ENCODE measurements at regions not wholly inside any gene's neighbourhood (a gene's known extent, or its start where the extent isn't known, plus 50 kb on each side); places are given as distances from the start of the nearest gene placed in this dataset.

GRCh38 chr6:22642254-22642653 is 72.9 kb downstream of the HDGFL1 start:
- no peaks in the 10 kb centered on the region for H3K9me3 ChIP-seq (ENCODE audit: low read length)
- no peaks in the 10 kb centered on the region for H3K4me1 ChIP-seq (ENCODE audit: insufficient read depth, low read length, severe bottlenecking)
- H4K20me1 ChIP-seq (ENCODE audit: insufficient read depth, low read length), result no peaks in the 10 kb centered on the region
- H3K27me3 ChIP-seq (ENCODE audit: insufficient read depth, low read length), result no peaks in the 10 kb centered on the region; the same call in 1 of the 2 replicates
- TF ChIP-seq CTCF (IDR thresholded peaks at IDR 0.05; ENCODE audit: low read length), result no peak
- TF ChIP-seq EZH2 (IDR thresholded peaks at IDR 0.05; ENCODE audit: borderline replicate concordance, low read length), result no peak
- H3K4me2 ChIP-seq (ENCODE audit: low read length), result no peak overlapping the region
- H3F3A ChIP-seq (ENCODE audit: insufficient read depth, low read length), result no peaks in the 10 kb centered on the region
- H3K9me2 ChIP-seq (ENCODE audit: low read depth, low read length), result no peaks in the 10 kb centered on the region
- H3K9ac ChIP-seq (ENCODE audit: low read length), result no peak overlapping the region
- H2AFZ ChIP-seq (ENCODE audit: low read length), result no peak overlapping the region
- no peaks in the 10 kb centered on the region for H3K36me3 ChIP-seq (ENCODE audit: insufficient read depth, low read length)
- no peaks in the 10 kb centered on the region for H3K79me2 ChIP-seq (ENCODE audit: insufficient read depth, low read length)
- H3K4me3 ChIP-seq (ENCODE audit: low read depth, low read length, poor library complexity, severe bottlenecking), result no peak overlapping the region
- H3K27ac ChIP-seq (ENCODE audit: low read depth, low read length, poor library complexity, severe bottlenecking), result no peak overlapping the region

- H3K4me3 ChIP-seq (ENCODE audit: low read depth, low read length, poor library complexity, severe bottlenecking), result no peak overlapping the region
- no peaks in the 10 kb centered on the region for H3F3A ChIP-seq (ENCODE audit: insufficient read depth, low read length)
- no peak for TF ChIP-seq EZH2 (IDR thresholded peaks at IDR 0.05; ENCODE audit: borderline replicate concordance, low read length)
- TF ChIP-seq CTCF (IDR thresholded peaks at IDR 0.05; ENCODE audit: low read length), result no peak
- no peaks in the 10 kb centered on the region for H3K79me2 ChIP-seq (ENCODE audit: insufficient read depth, low read length)
- H3K4me2 ChIP-seq (ENCODE audit: low read length), result no peak overlapping the region
- H3K27ac ChIP-seq (ENCODE audit: low read depth, low read length, poor library complexity, severe bottlenecking), result no peak overlapping the region
- no peaks in the 10 kb centered on the region; the same call in 1 of the 2 replicates for H3K27me3 ChIP-seq (ENCODE audit: insufficient read depth, low read length)
- no peaks in the 10 kb centered on the region for H3K9me2 ChIP-seq (ENCODE audit: low read depth, low read length)
- no peaks in the 10 kb centered on the region for H3K36me3 ChIP-seq (ENCODE audit: insufficient read depth, low read length)
- no peak overlapping the region for H3K9ac ChIP-seq (ENCODE audit: low read length)
- no peaks in the 10 kb centered on the region for H3K4me1 ChIP-seq (ENCODE audit: insufficient read depth, low read length, severe bottlenecking)
- H3K9me3 ChIP-seq (ENCODE audit: low read length), result no peaks in the 10 kb centered on the region
- no peak overlapping the region for H2AFZ ChIP-seq (ENCODE audit: low read length)
- no peaks in the 10 kb centered on the region for H4K20me1 ChIP-seq (ENCODE audit: insufficient read depth, low read length)
Observed at GRCh38 chr6:22643780-22644179, 74.4 kb downstream of the HDGFL1 start.

- H3F3A ChIP-seq (ENCODE audit: insufficient read depth, low read length), result no peaks in the 10 kb centered on the region
- no peaks in the 10 kb centered on the region for H3K79me2 ChIP-seq (ENCODE audit: insufficient read depth, low read length)
- no peaks in the 10 kb centered on the region for H3K9me3 ChIP-seq (ENCODE audit: low read length)
- no peak overlapping the region for H3K27ac ChIP-seq (ENCODE audit: low read depth, low read length, poor library complexity, severe bottlenecking)
- H3K4me3 ChIP-seq (ENCODE audit: low read depth, low read length, poor library complexity, severe bottlenecking), result no peak overlapping the region
- TF ChIP-seq CTCF (IDR thresholded peaks at IDR 0.05; ENCODE audit: low read length) (no peak), EZH2 (IDR thresholded peaks at IDR 0.05; ENCODE audit: borderline replicate concordance, low read length) (no peak)
- H3K36me3 ChIP-seq (ENCODE audit: insufficient read depth, low read length), result no peaks in the 10 kb centered on the region
- H4K20me1 ChIP-seq (ENCODE audit: insufficient read depth, low read length), result no peaks in the 10 kb centered on the region
- H3K27me3 ChIP-seq (ENCODE audit: insufficient read depth, low read length), result no peaks in the 10 kb centered on the region
- H2AFZ ChIP-seq (ENCODE audit: low read length), result no peak overlapping the region
- no peak overlapping the region for H3K9ac ChIP-seq (ENCODE audit: low read length)
- no peak overlapping the region for H3K4me2 ChIP-seq (ENCODE audit: low read length)
- no peaks in the 10 kb centered on the region for H3K4me1 ChIP-seq (ENCODE audit: insufficient read depth, low read length, severe bottlenecking)
- H3K9me2 ChIP-seq (ENCODE audit: low read depth, low read length), result no peaks in the 10 kb centered on the region
Observed at GRCh38 chr6:22647719-22648118, 78.4 kb downstream of the HDGFL1 start.

Data from OCI-LY1 (cell line).